Lower leg skin (tissue), 4 donors: ENCODE measurements at regions not wholly inside any gene's neighbourhood (a gene's known extent, or its start where the extent isn't known, plus 50 kb on each side); places are given as distances from the start of the nearest gene placed in this dataset.

Source experiments
- DNase-seq, 2 donors: peaks; one replicate each; pipeline ENCODE4 v3.0.0-alpha.2; 2019; ENCODE audit warnings: low spot score in 2 of 2
- H3K4me3 ChIP-seq: fragments of 200-600 bp; sonication (generic); 2 replicates; pipeline ENCODE4 v1.5.1; 2017; ENCODE audit warnings: mild to moderate bottlenecking, low read depth; ENCODE audit not compliant: poor library complexity, severe bottlenecking
- POLR2A ChIP-seq, 2 donors: fragments of 450-650 bp; IDR thresholded peaks; one replicate each; pipeline ENCODE4 v1.6.1; 2016 to 2017; ENCODE audit warnings: antibody characterized with exemption in 2 of 2, mild to moderate bottlenecking in 1 of 2, moderate library complexity in 1 of 2
- WGBS, 2 donors: methylation state at CpG; one replicate each; pipeline ENCODE4 v1.1.5; 2018; 5-methylcytosine and 5-hydroxymethylcytosine counted together
- intact Hi-C: fragments of 100-400 bp; cut with DNase I; formaldehyde crosslinking; loops from one replicate; pipeline ENCODE4 v1.15.0; 2023; ENCODE audit warnings: low total_unique reads
- TF ChIP-seq, protein P1 (sequence below), 3 donors: fragments of 450-650 bp; IDR thresholded peaks; one replicate each; pipeline ENCODE4 v1.5.1; 2016; ENCODE audit warnings: antibody characterized with exemption in 3 of 3, mild to moderate bottlenecking in 3 of 3, moderate library complexity in 2 of 3

DNA sequence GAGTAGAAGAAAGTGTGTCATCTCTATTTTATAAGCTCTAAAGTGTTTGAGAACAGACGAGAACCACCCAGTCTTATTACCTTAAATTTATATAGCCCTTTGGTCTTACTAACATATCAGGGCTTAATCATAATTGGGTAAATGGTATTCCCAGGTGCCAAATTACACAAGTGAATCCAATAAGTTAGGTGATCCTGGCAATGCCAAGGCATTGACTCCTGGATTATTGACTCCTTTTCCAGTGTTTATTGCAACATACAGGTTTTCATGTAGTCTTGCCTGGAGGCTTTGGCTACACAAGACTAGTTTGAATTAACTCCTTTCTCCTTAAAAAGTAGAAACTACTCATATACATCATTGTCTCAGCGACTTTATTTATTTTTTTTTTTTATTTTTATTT is 59.7 kb upstream of the MAPRE2 start:
- intact Hi-C loops: no loop called here
- no peak overlapping the region for H3K4me3 ChIP-seq
- WGBS, 2 donors: 73 to 82% methylated on average over 2 of the region's 2 CpGs
- no peak for DNase-seq
- no peak for TF ChIP-seq POLR2A (IDR thresholded peaks at IDR 0.05)

DNA sequence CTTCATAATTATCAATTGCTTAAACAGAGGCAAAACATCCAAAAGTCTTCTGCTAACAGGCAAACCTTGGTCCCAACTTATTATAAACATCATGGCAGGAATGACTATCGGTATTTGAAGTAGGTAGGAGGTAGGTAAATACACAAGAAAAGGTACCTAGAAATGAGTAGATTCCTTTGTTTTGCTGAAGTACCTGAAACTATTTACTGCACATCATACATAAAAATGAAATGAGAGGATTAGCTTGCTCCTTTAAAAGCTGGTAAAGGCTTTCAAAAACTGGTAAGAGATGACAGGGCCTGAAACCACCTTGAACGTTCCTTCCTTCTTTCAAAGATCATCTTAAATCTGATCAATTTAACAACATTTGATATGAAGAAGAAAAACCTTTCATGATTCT is 55.2 kb upstream of the MAPRE2 start:
- DNase-seq: no peak
- 90 to 96% methylated on average over 2 of the region's 2 CpGs for WGBS, 2 donors
- no peak overlapping the region for H3K4me3 ChIP-seq
- no peak for TF ChIP-seq POLR2A (IDR thresholded peaks at IDR 0.05)
- TF ChIP-seq, protein P1, sequence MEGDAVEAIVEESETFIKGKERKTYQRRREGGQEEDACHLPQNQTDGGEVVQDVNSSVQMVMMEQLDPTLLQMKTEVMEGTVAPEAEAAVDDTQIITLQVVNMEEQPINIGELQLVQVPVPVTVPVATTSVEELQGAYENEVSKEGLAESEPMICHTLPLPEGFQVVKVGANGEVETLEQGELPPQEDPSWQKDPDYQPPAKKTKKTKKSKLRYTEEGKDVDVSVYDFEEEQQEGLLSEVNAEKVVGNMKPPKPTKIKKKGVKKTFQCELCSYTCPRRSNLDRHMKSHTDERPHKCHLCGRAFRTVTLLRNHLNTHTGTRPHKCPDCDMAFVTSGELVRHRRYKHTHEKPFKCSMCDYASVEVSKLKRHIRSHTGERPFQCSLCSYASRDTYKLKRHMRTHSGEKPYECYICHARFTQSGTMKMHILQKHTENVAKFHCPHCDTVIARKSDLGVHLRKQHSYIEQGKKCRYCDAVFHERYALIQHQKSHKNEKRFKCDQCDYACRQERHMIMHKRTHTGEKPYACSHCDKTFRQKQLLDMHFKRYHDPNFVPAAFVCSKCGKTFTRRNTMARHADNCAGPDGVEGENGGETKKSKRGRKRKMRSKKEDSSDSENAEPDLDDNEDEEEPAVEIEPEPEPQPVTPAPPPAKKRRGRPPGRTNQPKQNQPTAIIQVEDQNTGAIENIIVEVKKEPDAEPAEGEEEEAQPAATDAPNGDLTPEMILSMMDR (IDR thresholded peaks at IDR 0.05): no peak
- intact Hi-C loops: no loop called here

DNA sequence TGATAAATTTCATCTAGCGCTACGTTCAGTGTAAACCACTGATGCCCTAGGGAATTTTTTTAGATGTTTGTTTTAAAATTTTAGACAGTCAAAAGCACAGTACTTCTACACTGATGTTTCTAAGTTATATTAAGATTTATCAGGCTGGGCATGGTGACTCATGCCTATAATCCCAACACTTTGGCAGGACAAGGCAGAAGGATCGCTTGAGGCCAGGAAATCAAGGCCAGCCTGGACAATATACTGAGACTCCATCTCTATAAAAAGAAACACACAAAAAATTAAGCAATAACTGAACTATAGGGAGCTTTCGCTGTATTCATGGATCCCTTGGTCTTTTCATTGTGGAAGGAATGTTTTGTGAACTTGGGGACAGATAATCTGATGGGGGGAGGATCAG is 50.6 kb upstream of the MAPRE2 start:
- no peak overlapping the region for H3K4me3 ChIP-seq
- WGBS, 2 donors: 32 to 42% methylated on average over 4 of the region's 4 CpGs
- DNase-seq: no peak
- intact Hi-C loops: loop anchor here (10.0 kb wide), 1 partner anchor 534 kb away; no protein-coding TSS in a partner anchor
- TF ChIP-seq POLR2A (IDR thresholded peaks at IDR 0.05): no peak
- TF ChIP-seq, protein P1 (IDR thresholded peaks at IDR 0.05): no peak

DNA sequence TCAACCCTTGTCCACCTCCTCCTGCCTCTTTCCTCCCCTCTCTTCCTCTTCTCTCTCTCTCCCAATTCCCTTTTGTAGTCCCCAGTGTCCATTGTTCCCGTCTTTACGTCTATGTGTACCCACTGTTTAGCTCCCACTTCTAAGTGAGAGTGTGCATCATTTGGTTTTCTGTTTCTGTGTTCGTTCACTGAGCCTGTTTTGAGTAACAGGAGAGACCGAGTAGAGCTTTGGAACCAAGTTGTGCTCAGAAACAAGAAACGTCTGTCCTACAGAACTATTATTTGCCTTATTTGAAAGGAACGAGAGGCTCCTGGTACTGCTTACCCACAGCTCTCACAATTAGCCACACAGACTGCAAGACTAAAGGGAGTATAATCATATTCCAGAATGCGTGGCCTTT is 50.1 kb upstream of the MAPRE2 start:
- no peak overlapping the region for H3K4me3 ChIP-seq
- DNase-seq: no peak
- WGBS, 2 donors: 74 to 78% methylated on average over 7 of the region's 7 CpGs
- intact Hi-C loops: loop anchor here (10.0 kb wide), 1 partner anchor 534 kb away; no protein-coding TSS in a partner anchor
- TF ChIP-seq, protein P1 (IDR thresholded peaks at IDR 0.05): no peak
- TF ChIP-seq POLR2A (IDR thresholded peaks at IDR 0.05): no peak
